GM12875 (cell line): ENCODE measurements at regions not wholly inside any gene's neighbourhood (a gene's known extent, or its start where the extent isn't known, plus 50 kb on each side); places are given as distances from the start of the nearest gene placed in this dataset.

Experiments
- H3K4me3 ChIP-seq: one replicate; pipeline ENCODE4 v1.5.1; 2011; ENCODE audit warnings: low read depth, low read length, control low read depth
- CTCF ChIP-seq: IDR thresholded peaks from 2 replicates; pipeline ENCODE4 v1.5.1; 2011; ENCODE audit warnings: low read depth, mild to moderate bottlenecking, control low read depth, inconsistent platforms, low read length, moderate library complexity, borderline replicate concordance; ENCODE audit not compliant: insufficient read depth

GRCh38 chr2:81529944-81530343, 1225.4 kb upstream of the LRRTM1 start:
- TF ChIP-seq CTCF = no peak
- no peak overlapping the region for H3K4me3 ChIP-seq

- H3K4me3 ChIP-seq = no peak overlapping the region
- TF ChIP-seq CTCF = no peak
Observed at GRCh38 chr2:81528852-81529480, 1224.4 kb upstream of the LRRTM1 start.

DNA sequence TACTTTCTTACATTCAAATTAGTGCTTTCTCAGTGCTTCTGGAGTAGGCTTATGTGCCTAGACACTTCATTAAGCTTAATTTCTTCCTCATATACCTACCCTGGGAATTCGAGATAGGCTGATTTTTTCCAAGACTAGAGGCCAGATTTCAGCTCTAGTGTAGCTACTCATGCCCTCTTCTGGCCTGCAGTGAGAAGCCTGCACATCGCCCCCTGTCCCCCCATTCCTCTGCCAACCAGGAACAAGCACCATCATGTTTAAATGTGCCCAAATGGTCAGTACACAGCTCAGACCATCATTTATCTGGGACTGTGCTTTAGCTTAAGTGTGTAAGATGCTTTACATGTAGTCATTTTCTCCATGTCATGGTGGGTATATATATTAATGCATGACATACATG, 1218.8 kb upstream of the LRRTM1 start:
- TF ChIP-seq CTCF = no peak
- no peak overlapping the region for H3K4me3 ChIP-seq

GRCh38 chr2:81513328-81513727, 1208.8 kb upstream of the LRRTM1 start:
- no peak for TF ChIP-seq CTCF
- no peak overlapping the region for H3K4me3 ChIP-seq

DNA sequence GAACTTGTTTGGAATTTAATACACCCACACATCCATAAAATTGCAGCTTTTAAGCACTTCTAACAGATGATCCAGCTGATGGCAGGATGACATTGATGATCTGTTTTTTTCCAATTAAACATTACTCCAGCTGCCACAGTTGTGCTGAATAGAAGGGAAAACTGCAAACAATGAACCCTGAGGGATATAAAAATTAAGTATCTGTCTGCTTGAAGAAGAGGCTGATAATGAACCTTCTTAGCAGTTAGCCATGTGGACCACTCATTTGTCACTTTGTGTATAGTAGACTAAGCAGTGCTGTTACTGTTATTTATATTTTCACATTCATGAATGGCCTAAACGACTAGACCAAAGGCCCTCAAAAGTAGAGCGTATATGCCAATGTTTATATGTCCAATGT, 1201.0 kb upstream of the LRRTM1 start:
- no peak overlapping the region for H3K4me3 ChIP-seq
- TF ChIP-seq CTCF = no peak

DNA sequence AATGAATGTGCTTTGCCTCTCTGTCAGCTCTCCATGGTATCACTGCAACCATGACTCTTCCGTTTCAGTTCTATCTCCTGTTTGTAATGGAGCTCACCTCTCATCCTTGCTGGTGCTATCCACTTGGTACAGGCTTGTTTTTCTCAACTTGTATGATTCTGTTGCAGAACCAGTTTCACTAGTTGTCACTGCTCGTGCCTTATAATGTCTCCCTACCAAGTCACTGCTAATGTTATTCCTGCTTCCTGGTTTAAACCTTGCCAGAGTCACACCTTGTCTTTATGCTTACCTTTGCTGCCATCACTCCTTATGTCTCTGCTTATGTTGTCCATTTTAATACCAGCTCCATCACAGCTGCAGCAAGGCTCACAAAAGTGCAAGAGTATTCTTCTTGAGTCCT, 1191.0 kb upstream of the LRRTM1 start:
- no peak overlapping the region for H3K4me3 ChIP-seq
- no peak for TF ChIP-seq CTCF

DNA sequence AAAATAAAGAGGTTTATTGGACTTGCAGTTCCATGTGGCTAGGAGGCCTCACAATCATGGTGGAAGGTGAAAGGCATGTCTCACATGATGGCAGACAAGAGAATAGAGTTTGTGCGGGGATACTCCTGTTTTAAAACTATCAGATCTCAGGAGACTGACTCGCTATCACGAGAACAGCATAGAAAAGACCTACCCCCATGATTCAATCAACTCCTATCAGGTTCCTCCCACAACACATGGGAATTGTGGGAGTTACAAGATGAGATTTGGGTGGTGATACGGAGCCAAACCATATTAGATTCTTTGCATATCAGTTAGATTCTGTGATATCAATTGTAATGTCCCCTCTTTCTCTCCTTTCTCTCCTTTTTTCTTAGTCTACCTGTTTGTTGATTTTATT, 1178.7 kb upstream of the LRRTM1 start:
- H3K4me3 ChIP-seq = no peak overlapping the region
- no peak for TF ChIP-seq CTCF
